GM18507 (cell line): ENCODE measurements at regions not wholly inside any gene's neighbourhood (a gene's known extent, or its start where the extent isn't known, plus 50 kb on each side); places are given as distances from the start of the nearest gene placed in this dataset.

Experiments
- DNase-seq: peaks from one replicate; pipeline ENCODE4 v3.0.0; 2011; ENCODE audit warnings: low read depth; ENCODE audit not compliant: insufficient read length; ENCODE audit errors: extremely low spot score
- FAIRE-seq: peaks from 2 replicates; lab custom pipeline; 2011; peaks lifted over from hg19 to GRCh38; lab: Jason Lieb, UNC

DNA sequence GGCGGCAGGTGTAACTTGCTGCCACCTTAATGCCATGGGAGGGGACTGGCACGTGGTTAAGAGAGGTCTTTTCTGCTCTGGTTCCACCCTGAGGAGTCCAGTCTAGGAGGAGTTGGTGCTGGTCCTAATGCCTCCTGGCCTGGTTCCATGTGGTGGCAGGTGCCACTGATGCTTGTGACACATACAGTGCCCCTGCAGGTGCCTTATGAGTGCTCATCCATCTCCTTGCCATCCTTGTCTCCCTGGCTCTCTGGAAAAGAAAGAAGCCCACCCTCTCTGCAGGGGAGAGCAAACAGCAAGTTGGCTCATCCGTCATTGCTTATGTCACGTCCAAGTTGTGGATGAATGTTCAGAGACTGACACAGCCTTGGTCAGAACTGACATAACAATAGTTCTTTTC lies 175.8 kb upstream of the DPH6 start:
- FAIRE-seq, result no peak

DNA sequence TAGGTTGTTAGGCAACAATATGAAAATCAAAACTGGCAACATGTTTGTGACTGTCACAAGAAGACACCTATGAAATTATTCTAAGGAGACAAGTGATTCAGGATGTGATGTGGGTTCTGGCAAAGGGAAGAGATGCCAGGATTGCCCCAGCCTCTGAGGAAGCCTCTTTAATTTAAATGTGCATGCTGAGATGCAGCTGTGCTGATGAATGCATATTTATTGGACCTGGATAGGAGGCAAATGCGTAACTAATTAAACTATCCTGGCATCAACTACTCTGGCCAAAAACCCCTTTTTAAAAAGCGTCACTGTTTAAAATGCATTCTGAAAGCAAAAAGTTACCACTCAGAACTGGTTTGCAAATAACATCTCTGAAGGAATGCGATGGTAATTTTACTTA lies 176.5 kb upstream of the DPH6 start:
- DNase-seq, result no peak
- no peak for FAIRE-seq

More for the DNA sequence above, 175.8 kb upstream of the DPH6 start:
- no peak for DNase-seq

DNA sequence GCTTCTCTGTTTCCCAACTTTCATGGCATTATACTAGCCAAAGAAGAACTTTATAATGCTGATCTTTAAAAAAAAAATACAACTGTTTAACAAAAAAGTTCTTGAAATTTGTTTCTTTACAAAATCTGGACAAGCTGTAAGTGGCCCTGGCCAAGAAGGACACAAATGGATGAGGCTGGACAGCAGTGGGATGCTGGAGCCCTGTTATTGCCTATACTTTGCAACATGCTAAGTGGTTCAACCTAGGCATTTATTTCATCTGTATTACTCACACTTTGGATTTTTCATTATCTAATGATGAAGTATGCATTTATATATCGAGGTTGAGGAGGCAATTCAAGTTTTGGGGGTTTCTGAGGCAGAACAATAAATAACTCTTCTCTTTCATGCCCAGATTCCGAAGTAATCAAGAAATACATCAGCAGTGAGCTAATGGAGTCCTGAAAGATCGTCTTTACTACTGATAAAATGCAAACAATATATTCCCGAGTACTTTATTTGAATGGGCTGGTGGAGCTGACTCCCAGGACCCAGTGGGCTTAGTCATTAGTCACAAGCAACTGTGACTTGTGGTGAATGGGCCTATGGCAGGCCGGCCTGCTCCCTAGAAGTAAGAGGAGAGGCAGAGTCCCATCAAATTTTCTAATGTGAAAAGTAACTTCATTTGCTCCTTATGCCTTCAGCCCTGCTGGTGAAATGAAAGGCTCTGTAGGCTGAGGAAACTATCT lies 177.3 kb upstream of the DPH6 start:
- no peak for DNase-seq
- no peak for FAIRE-seq

DNA sequence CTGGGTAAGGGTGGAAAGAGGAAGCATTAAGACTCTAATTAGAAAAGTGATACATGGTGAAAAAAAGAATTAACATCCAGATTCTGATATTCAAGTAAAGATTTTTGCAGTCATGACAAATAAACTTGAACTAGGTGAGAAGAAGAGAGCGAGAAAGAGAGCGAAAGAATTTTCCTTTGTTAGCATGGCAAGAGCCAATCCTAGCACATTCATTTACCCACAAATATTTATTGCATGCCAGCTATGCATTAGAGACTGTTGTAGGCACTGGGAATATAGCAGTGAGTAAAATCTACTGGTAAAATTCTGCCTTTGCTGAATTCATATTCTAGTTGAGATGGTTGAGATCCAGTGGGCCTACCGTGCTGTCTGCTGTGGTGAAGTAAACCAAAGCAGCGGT lies 177.9 kb upstream of the DPH6 start:
- DNase-seq, result no peak
- FAIRE-seq, result no peak

DNA sequence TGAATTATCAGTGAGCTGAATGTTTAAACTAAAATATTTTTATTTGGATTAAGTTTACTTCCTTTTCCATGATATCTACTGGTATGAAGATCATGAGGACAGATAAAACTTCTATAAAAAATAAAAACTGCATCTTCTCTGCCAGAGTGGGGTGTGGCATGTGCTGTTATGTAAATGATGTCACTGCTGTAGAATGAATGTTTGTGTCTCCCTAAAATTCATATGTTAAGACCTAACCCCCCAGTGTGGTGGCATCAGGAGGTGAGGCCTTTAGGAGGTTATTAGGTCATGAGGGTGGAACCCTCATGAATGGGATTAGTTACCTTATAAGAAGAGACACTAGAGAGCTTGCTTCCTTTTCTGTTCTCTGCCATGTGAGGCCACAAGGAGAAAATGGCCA lies 178.7 kb upstream of the DPH6 start:
- FAIRE-seq (no peak), DNase-seq (no peak)

DNA sequence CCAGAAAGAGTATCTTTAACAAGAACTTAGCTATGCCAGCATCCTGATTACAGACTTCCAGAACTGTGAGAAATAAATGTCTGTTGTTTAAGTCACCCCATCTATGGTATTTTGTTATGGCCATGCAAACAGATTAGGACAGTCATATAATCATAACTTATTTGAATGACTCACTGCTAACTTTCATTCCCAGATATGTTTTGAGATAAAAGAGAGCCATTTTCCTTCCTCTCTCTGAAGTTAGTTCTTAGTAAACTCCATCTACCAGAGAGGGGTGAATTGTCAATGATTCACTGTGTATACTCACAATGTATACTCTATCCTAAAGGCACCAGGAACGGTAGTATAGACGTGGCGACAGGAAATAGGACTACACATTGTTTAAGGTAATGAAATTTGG lies 179.4 kb upstream of the DPH6 start:
- FAIRE-seq, result no peak
- no peak for DNase-seq

DNA sequence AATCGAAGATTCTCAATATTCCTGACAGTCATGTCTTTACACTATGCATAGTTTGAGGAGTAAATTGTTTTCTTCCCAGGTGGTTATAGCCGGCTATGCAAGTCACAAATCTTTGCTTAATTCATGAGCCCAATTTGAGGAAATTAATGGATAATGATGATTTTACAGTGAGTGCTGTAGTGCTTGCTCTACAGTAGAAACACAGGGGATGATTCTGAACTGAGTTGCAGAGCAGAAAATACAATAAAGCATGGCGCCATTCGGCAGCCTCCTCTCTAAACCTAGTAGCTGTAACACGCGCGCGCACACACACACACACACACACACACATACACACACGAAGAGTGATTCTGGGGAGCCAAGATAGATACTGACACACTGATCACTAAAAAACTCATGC lies 181.7 kb upstream of the DPH6 start:
- DNase-seq (no peak), FAIRE-seq (no peak)

DNA sequence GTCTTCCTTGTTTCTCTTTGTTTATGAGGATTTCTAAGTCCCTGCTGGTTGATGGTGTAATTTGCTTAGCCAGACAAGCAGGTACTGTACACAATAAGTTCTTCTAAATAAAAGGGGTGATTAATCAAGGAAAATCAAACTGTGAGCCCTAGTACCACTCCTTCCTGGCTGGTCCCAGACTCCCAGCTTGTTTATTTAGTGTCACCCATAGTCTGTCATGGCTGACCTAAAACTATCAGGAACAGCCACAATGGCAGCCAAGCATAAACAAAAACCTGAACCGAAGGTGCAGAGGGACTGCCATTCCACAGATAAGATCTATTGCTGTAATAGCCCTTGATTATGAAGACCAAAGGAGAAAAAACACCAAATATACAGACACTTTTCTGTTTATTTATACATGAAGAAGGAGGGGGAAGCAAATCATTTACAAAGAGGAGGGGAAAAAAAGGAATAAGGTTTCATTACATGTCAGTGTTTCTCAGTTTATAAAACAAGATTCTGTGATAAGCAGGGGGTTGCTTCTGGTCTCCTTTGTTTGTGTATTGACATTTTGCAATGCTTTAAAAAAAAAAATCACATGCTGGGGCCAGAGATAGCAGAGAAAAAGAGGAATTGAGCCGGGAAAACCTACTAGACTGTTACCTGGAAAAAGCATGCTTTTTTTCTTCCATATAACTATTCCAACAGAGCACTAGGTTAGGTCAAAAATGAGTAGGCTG lies 182.4 kb upstream of the DPH6 start:
- DNase-seq (no peak), FAIRE-seq (no peak)

DNA sequence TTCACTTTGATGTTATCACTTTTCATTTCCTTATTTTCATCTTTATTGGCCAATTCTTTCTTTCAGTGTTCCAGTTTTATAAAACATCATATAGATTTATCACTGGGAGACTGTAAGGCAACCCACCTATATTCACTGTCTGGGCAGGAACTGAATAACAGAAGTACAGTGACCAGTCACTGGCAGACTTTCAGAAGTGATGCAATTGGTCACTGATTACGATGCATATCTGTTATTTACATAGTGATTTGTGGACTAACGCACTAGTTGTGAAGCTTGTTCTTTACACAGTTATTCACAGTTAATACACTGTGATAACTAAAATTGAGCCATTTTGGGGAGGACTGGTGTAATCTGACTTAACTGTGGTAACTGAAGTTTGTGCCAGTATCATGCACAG lies 190.2 kb upstream of the DPH6 start:
- FAIRE-seq, result no peak
- DNase-seq, result no peak

DNA sequence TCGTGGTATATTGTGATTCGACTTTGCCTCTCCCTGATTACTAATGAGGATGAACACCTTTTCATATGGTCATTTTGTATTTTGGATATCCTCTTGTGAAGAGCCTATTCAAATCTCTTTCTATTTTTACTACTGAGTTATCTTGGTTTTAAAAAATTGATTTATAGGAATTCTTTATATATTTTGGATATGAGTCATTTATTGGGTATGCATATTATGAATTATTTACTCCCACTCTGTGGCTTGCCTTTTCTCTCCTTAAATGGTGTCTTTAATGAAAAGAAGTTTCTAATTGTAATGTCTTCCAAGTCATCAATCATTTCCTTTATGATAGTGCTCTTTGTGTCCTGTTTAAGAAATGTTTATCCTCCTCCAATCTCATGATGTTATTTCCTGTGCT lies 191.5 kb upstream of the DPH6 start:
- DNase-seq (no peak), FAIRE-seq (no peak)

DNA sequence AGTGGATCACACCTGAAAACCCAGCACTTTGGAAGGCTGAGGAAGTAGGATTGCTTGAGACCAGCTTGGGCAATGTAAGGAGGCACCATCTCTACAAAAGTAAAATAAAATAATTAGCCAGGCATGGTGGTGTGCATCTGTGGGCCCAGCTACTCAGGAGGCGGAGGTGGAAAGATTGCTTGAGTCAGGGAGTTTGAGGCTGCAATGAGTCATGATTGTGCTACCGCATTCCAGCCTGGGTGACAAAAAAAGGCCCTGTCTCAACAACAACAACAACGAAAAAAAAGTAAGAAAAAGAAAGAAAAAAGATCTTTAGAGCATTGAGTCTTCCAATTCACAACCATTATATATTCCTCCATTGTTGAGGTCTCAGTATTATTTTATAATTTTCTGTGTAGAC lies 192.4 kb upstream of the DPH6 start:
- DNase-seq, result no peak
- no peak for FAIRE-seq

DNA sequence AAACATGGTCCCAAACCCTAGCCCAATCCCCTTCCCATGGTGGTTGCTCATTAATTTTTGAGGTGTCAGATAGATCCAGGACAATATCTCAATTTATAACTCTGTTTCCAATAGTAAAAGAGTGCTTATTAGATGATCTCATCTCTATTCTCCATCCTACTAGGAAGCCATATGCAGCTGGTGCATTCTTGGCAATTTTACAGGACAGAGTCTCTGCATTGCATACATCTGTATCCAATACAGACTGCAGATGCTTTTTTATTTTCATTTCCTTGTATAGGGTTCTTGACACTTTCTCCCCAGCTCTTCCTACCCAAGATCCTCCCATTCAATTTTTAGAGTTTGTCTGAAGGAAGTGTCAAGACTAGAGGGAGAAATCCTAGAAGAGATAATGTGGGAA lies 194.8 kb upstream of the DPH6 start:
- DNase-seq, result no peak

DNA sequence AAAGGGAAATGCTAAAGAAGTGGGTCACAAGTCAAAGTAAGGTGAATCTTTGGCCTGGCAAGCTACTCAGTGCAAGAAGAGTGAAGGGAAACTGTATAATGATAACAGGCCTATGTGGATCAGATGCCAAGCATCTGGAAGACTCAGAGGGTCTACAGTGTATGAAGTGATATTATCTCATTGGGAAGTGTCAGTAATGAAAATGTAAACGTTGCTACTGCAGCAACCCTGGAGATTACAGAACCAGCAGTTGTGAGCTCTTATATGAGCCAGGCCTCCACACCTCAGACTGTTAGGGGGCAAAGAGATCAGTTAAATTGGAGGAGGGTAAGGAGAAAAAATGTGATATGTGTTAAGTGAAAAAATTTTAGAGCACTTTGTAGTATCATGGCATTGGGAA lies 195.4 kb upstream of the DPH6 start:
- FAIRE-seq (no peak), DNase-seq (no peak)

More for the DNA sequence above, 194.8 kb upstream of the DPH6 start:
- no peak for FAIRE-seq

DNA sequence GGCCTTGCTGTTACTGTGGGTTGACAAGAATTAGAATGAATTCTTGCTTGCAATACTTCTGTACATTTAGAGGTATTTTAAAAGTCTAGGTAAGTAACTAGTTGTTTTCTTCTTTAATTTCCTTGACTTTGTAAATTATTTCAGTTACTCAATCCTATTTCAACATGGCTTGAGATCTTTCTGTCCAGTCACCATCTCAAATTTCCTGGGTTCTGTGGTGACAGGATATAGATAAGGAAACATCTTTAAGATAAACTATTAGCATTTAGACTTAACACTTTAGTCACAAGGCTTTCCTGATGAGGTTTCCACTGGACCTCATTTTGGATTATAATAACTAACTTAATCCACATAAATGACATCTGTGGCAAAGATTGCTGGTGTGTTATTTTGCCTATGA lies 195.9 kb upstream of the DPH6 start:
- DNase-seq (no peak), FAIRE-seq (no peak)

DNA sequence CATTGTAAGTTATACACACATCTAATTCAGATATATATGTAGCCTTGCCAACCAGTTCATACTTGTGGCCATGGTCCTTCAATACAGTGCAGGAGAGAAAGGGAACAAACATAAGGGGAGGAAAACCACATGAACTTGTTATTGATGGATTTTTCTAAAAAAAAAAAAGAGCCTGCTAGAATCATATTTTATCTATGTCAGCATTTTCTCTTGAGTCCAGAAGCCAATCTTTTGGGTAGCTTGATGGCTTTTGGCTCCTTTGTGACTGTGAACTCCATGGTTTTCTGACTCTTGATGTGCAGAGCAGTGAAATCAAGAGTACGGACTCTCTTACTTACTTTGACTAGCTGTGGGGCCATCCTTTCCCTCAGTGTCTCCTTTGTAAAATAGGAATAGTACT lies 197.4 kb upstream of the DPH6 start:
- no peak for DNase-seq
- no peak for FAIRE-seq

DNA sequence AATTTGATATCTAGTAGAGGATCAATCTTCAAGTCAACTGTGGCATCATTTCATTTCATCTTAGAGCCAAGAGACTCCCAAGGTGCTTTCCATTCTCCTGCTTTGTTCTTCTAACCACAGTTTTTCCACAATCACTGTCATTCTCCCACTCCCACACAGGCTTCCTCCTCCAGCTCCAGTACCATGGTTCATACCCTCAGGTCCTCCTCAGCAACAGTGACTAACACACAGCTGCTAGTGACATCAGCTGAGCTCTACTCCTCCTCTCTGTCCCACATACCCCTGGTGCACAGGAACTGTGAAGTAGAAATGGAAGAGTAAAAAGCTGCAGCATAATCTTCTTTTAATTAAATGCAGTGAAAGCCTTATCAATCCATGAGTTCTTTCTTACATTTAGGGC lies 200.2 kb upstream of the DPH6 start:
- FAIRE-seq (no peak), DNase-seq (no peak)

DNA sequence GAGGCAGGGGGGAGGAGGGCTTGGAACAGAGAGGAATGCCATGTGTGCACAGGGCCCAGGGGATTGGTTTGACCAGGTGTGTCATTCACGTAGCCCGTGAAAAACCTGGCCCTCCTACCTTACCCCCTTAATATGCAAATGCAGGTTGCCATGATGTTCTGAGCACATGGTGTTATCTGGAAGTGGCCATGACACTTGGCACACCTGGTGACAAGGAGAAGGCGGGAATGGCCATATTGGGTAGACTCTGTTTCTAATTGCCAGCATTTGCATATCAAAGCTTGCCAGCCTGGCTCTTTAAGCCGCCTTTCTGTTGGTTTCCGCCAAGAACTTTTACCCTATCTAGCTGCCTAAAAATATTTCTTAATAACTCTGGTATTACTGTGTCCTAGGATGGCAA lies 202.1 kb upstream of the DPH6 start:
- FAIRE-seq (no peak), DNase-seq (no peak)

DNA sequence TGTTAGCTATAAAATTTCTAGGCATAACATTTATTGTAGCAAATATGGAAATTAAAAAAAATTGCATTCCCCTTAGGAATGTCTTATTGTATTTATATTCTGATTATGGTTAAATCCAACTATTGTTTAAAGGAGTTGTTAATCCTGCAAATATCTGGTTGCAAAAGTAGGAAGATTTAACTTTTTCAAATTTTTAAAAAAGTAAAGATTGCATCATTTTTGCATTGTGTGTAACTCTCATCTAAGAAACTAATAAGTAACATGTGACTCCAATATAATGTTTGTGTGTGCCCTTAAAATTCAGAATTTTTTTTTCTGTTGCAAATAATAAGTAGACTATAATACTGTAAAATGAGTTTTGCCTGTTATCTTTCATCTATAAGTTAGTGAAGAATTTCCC lies 204.1 kb upstream of the DPH6 start:
- FAIRE-seq (no peak), DNase-seq (no peak)

DNA sequence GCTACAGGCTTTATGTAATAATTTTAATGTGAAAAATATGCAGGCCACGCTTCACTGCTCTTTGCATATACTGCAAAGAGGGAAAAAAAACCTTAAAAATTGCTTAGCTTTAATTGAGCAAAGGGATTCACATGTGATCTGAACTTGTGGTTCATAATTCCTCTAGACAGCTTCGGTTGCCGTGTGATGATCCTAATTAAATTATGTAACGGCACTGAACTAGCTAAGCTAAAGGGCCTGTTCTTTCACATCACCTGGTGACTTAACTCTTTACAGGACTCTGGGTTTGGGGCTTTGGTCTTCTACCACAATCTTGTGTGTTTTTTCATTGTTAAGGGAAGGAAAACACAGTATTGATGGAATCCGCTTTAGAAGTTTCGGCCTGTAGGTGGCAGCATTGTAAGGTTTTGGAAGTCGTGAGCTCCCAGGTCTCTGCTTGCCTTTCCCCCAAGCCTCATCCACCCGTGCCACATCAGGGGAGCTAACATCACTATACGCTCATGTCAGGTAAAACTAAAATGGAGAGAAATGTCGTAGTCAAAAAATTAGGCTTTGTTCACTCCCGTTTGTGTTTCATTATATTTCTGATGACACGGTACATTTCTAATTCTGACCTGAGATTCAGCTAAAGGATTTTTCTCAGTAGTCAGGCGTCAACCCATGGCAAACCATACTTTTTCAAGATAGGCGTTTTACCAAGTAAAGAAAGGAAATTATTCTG lies 205.6 kb upstream of the DPH6 start:
- peak; percentile 78 for FAIRE-seq
- no peak for DNase-seq

DNA sequence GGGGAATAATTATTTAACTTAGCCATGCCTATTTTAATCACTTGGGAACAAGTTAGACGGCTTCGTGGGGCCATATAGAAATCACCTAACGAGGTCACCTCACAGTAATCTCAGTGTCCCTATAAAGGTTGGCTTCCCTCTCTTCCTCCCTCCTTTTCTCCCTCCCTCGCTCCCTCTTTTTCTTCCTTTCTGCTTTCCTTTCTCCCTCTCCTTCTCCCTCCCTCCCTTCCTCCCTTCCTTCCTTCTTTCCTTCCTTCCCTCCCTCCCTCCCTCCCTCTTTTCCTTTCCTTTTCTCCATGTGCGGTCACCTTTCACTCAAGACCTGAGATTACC lies 206.1 kb upstream of the DPH6 start:
- DNase-seq (no peak), FAIRE-seq (no peak)

DNA sequence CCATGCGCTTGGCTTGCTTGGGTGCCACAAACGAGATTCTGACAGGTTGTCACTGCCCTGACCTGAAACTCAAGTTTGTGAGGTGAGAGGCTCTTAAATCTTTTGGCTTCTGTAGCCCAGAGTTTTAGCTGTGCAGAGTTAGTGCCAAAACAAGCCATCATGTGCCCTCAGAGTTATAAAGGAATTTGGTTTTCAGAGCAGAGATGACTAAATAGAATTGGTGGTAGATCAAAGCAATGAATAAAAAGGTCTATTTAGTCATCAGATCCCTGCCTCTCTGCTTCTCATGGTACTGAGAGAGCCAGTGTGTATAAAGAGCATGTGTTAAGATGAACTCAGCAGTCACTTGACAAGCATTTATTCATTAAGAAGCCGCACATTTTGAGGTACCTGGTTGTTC lies 207.5 kb upstream of the DPH6 start:
- DNase-seq (no peak), FAIRE-seq (no peak)
